Hepatocyte (in vitro differentiated cells): ENCODE measurements at regions not wholly inside any gene's neighbourhood (a gene's known extent, or its start where the extent isn't known, plus 50 kb on each side); places are given as distances from the start of the nearest gene placed in this dataset.

Experiments used
- DNase-seq: peaks from one replicate; pipeline ENCODE4 v3.0.0-alpha.2; 2016; ENCODE audit warnings: low spot score
- H2AFZ ChIP-seq: fragments of 200-600 bp; sonication (generic); 2 replicates; pipeline ENCODE4 v1.6.0; 2016; ENCODE audit warnings: antibody characterized with exemption, mild to moderate bottlenecking
- H3K27ac ChIP-seq: fragments of 200-600 bp; sonication (generic); 2 replicates; pipeline ENCODE4 v1.5.1; 2016; ENCODE audit warnings: mild to moderate bottlenecking
- H3K27me3 ChIP-seq: fragments of 200-600 bp; sonication (generic); 2 replicates; pipeline ENCODE4 v1.6.1; 2016
- H3K36me3 ChIP-seq: fragments of 200-600 bp; sonication (generic); replicated peaks from 2 replicates; pipeline ENCODE4 v1.5.1; 2016; ENCODE audit warnings: low read depth; ENCODE audit not compliant: insufficient read depth
- H3K4me1 ChIP-seq: fragments of 200-600 bp; sonication (generic); 2 replicates; pipeline ENCODE4 v1.5.1; 2016; ENCODE audit warnings: mild to moderate bottlenecking, moderate library complexity; ENCODE audit not compliant: insufficient read depth
- H3K4me2 ChIP-seq: fragments of 200-600 bp; sonication (generic); 2 replicates; pipeline ENCODE4 v1.6.0; 2016
- H3K4me3 ChIP-seq: fragments of 200-600 bp; sonication (generic); 2 replicates; pipeline ENCODE4 v1.5.1; 2016; ENCODE audit warnings: mild to moderate bottlenecking
- H3K79me2 ChIP-seq: fragments of 200-600 bp; sonication (generic); 2 replicates; pipeline ENCODE4 v1.6.0; 2017; ENCODE audit warnings: mild to moderate bottlenecking
- H3K9me2 ChIP-seq: fragments of 200-600 bp; sonication (generic); replicated peaks from 2 replicates; pipeline ENCODE4 v1.6.0; 2017; ENCODE audit warnings: mild to moderate bottlenecking; ENCODE audit not compliant: insufficient read depth
- H3K9me3 ChIP-seq: fragments of 200-600 bp; sonication (generic); 2 replicates; pipeline ENCODE4 v1.5.1; 2016; ENCODE audit warnings: low read depth, mild to moderate bottlenecking
- H4K20me1 ChIP-seq: fragments of 200-600 bp; sonication (generic); 2 replicates; pipeline ENCODE4 v1.6.0; 2016; ENCODE audit warnings: mild to moderate bottlenecking; ENCODE audit not compliant: insufficient read depth, poor library complexity, severe bottlenecking
- CTCF ChIP-seq: fragments of 200-600 bp; sonication (generic); IDR thresholded peaks from 2 replicates; pipeline ENCODE4 v1.5.1; 2016; ENCODE audit warnings: antibody characterized with exemption, mild to moderate bottlenecking; ENCODE audit not compliant: poor library complexity
- EZH2 ChIP-seq: fragments of 200-600 bp; sonication (generic); IDR thresholded peaks from 2 replicates; pipeline ENCODE4 v1.6.1; 2016; ENCODE audit warnings: antibody characterized with exemption, mild to moderate bottlenecking, borderline replicate concordance
- EZH2phosphoT487 ChIP-seq: fragments of 200-600 bp; sonication (generic); IDR thresholded peaks from one replicate; pipeline ENCODE4 v1.6.1; 2018; ENCODE audit warnings: antibody characterized with exemption, mild to moderate bottlenecking, low read depth, moderate library complexity; ENCODE audit not compliant: unreplicated experiment, severe bottlenecking
- WGBS: methylation state at CpG from one replicate; pipeline ENCODE4 v1.1.6; 2016; ENCODE audit warnings: low lambda C conversion rate; ENCODE audit errors: missing lambda C conversion rate; 5-methylcytosine and 5-hydroxymethylcytosine counted together

GRCh38 chr5:74162524-74162923, 478.0 kb downstream of the ENC1 start:
- Histone ChIP-seq H4K20me1 (no peaks in the 10 kb centered on the region), H3K27ac (no peak overlapping the region), H3K4me1 (peaks cover 3% of the 10 kb centered on the region), H2AFZ (no peak overlapping the region), H3K4me3 (no peak overlapping the region), H3K36me3 (no peaks in the 10 kb centered on the region), H3K9me3 (no peaks in the 10 kb centered on the region), H3K27me3 (no peaks in the 10 kb centered on the region), H3K79me2 (no peaks in the 10 kb centered on the region), H3K4me2 (no peak overlapping the region), H3K9me2 (no peaks in the 10 kb centered on the region)
- 50% methylated on average over 2 of the region's 2 CpGs for WGBS
- TF ChIP-seq EZH2 (no peak), EZH2phosphoT487 (no peak), CTCF (no peak)
- DNase-seq = no peak

GRCh38 chr5:74161170-74161569, 479.4 kb downstream of the ENC1 start:
- no peaks in the 10 kb centered on the region for H4K20me1 ChIP-seq
- H3K36me3 ChIP-seq = no peaks in the 10 kb centered on the region
- no peak for DNase-seq
- H3K4me1 ChIP-seq = no peaks in the 10 kb centered on the region
- H3K9me2 ChIP-seq = no peaks in the 10 kb centered on the region
- H3K4me2 ChIP-seq = no peak overlapping the region
- no peaks in the 10 kb centered on the region for H3K27me3 ChIP-seq
- no peak overlapping the region for H2AFZ ChIP-seq
- no peak overlapping the region for H3K4me3 ChIP-seq
- 95% methylated on average over 1 of the region's 1 CpG for WGBS
- H3K27ac ChIP-seq = no peak overlapping the region
- no peak for TF ChIP-seq CTCF
- TF ChIP-seq EZH2 = no peak
- TF ChIP-seq EZH2phosphoT487 = no peak
- H3K79me2 ChIP-seq = no peaks in the 10 kb centered on the region
- no peaks in the 10 kb centered on the region for H3K9me3 ChIP-seq

DNA sequence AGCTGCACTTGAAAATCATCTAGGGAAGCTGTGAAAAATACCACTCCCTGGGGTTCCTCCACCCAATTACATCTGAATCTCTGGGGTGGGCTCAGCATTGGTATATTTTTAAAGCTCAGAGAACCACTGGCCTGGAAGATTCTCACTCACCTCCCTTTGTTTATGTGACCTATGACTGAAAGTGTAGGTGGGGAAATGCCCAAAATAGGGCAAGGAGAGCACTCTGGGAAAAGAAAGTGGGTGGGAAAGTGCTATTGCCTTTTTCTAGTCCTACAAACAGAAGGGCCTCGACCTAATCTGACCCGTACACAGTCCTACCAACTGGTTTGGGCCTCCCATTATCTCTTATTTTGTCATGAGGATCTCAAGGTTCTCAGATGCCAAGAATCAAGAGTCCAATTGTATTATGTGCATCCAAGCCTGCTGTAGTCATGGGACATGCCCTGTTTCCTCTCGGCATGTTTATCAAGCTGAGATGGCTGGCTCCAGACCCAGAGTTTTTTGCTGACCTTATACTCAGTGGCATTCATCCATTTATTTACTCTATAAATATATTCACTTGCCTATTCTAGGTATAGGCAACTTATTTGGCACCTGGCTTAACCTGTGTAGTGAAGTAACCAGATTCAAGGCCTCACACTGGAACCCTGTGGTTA, 483.7 kb downstream of the ENC1 start:
- Histone ChIP-seq H3K79me2 (no peaks in the 10 kb centered on the region), H3K27ac (no peak overlapping the region), H2AFZ (no peak overlapping the region), H3K4me1 (no peaks in the 10 kb centered on the region), H3K9me3 (no peaks in the 10 kb centered on the region), H3K9me2 (no peaks in the 10 kb centered on the region), H3K36me3 (no peaks in the 10 kb centered on the region), H3K4me3 (no peak overlapping the region), H4K20me1 (no peaks in the 10 kb centered on the region), H3K4me2 (no peak overlapping the region), H3K27me3 (no peaks in the 10 kb centered on the region)
- WGBS = 92% methylated on average over 3 of the region's 3 CpGs
- no peak for DNase-seq
- TF ChIP-seq CTCF (no peak), EZH2 (no peak), EZH2phosphoT487 (no peak)
